IMR-90 (cell line): ENCODE measurements at regions not wholly inside any gene's neighbourhood (a gene's known extent, or its start where the extent isn't known, plus 50 kb on each side); places are given as distances from the start of the nearest gene placed in this dataset.

Experiments used
- ATAC-seq: fragments of 200-7000 bp; cut with Tn5 transposase; 2 replicates; pipeline ENCODE4 v1.9.1; 2020; ENCODE audit warnings: low read depth, mild to moderate bottlenecking, moderate library complexity
- BruUV-seq: library from RNA; stranded (reverse); fragments of 400-500 nt; replicated peaks from 2 replicates; lab custom pipeline; 2021; lab: Mats Ljungman, UMichigan
- CTCF ChIA-PET: fragments of 300-600 bp; formaldehyde crosslinking; extraction: SDS; loops from one replicate; lab custom pipeline; 2021; ENCODE audit warnings: antibody characterized with exemption; lab: Yijun Ruan, JAX
- POLR2A ChIA-PET: fragments of 300-600 bp; sonication (Branson Sonifier 250); formaldehyde crosslinking; loops from one replicate; lab custom pipeline; 2022; ENCODE audit warnings: antibody characterized with exemption; ENCODE audit not compliant: unreplicated experiment; lab: Charles Lee
- DNase-seq: peaks from one replicate; pipeline ENCODE4 v3.0.0; 2013
- H2AFZ ChIP-seq: replicated peaks from 2 replicates; pipeline ENCODE3; 2013; ENCODE audit warnings: low read length, mild to moderate bottlenecking; ENCODE audit not compliant: poor library complexity
- H2AK5ac ChIP-seq: 2 replicates; pipeline ENCODE4 v1.6.1; 2013; ENCODE audit warnings: low read depth, low read length, inconsistent platforms
- H2AK9ac ChIP-seq: replicated peaks from 2 replicates; pipeline ENCODE3; 2013; ENCODE audit warnings: mild to moderate bottlenecking, low read depth, low read length, moderate library complexity; ENCODE audit not compliant: poor library complexity
- H2BK120ac ChIP-seq: 2 replicates; pipeline ENCODE4 v1.6.1; 2013; ENCODE audit warnings: low read depth, low read length, inconsistent platforms
- H2BK15ac ChIP-seq: 3 replicates; pipeline ENCODE4 v1.6.1; 2013; ENCODE audit warnings: low read depth, low read length, inconsistent platforms
- H2BK20ac ChIP-seq: 2 replicates; pipeline ENCODE4 v1.6.1; 2013; ENCODE audit warnings: low read depth, mild to moderate bottlenecking, inconsistent platforms, low read length, moderate library complexity
- H2BK5ac ChIP-seq: 2 replicates; pipeline ENCODE4 v1.6.1; 2013; ENCODE audit warnings: mild to moderate bottlenecking, low read depth, low read length, inconsistent platforms; ENCODE audit not compliant: poor library complexity, severe bottlenecking
- H3K14ac ChIP-seq: replicated peaks from 2 replicates; pipeline ENCODE4 v1.6.1; 2013; ENCODE audit warnings: low read depth, low read length, inconsistent platforms
- H3K18ac ChIP-seq: 2 replicates; pipeline ENCODE4 v1.6.1; 2013; ENCODE audit warnings: low read depth, low read length, control low read depth
- H3K23ac ChIP-seq: 2 replicates; pipeline ENCODE4 v1.6.1; 2013; ENCODE audit warnings: low read depth, low read length, inconsistent platforms
- H3K27ac ChIP-seq: 2 replicates; pipeline ENCODE4 v1.5.1; 2013; ENCODE audit warnings: mild to moderate bottlenecking, control low read depth, low read length; ENCODE audit not compliant: insufficient read depth
- H3K27me3 ChIP-seq: 2 replicates; pipeline ENCODE4 v1.6.1; 2013; ENCODE audit warnings: low read length; ENCODE audit not compliant: control insufficient read depth, insufficient read depth
- H3K36me3 ChIP-seq: 2 replicates; pipeline ENCODE4 v1.6.1; 2013; ENCODE audit warnings: low read length, mixed read lengths; ENCODE audit not compliant: control insufficient read depth, insufficient read depth
- H3K4ac ChIP-seq: 2 replicates; pipeline ENCODE4 v1.6.1; 2013; ENCODE audit warnings: low read depth, low read length, inconsistent platforms
- H3K4me1 ChIP-seq: 2 replicates; pipeline ENCODE4 v1.6.1; 2013; ENCODE audit warnings: low read length, mixed read lengths; ENCODE audit not compliant: control insufficient read depth, insufficient read depth
- H3K4me2 ChIP-seq: 2 replicates; pipeline ENCODE4 v1.6.1; 2013; ENCODE audit warnings: low read depth, mild to moderate bottlenecking, control low read depth, low read length, moderate library complexity
- H3K4me3 ChIP-seq: 2 replicates; pipeline ENCODE4 v1.5.1; 2013; ENCODE audit warnings: low read depth, mild to moderate bottlenecking, control low read depth, low read length, moderate library complexity; ENCODE audit not compliant: insufficient read depth
- H3K56ac ChIP-seq: 2 replicates; pipeline ENCODE4 v1.6.1; 2013; ENCODE audit warnings: low read length, inconsistent platforms; ENCODE audit not compliant: insufficient read depth; ENCODE audit errors: extremely low read depth
- H3K79me1 ChIP-seq, 2 experiments: 2 replicates each; pipeline ENCODE4 v1.6.1; 2013; ENCODE audit warnings: low read length in 2 of 2, inconsistent platforms in 1 of 2, low read depth in 1 of 2
- H3K9ac ChIP-seq: 2 replicates; pipeline ENCODE4 v1.6.1; 2013; ENCODE audit warnings: low read depth, low read length, control low read depth
- H3K9me1 ChIP-seq: 2 replicates; pipeline ENCODE4 v1.6.1; 2013; ENCODE audit warnings: low read length, inconsistent platforms; ENCODE audit not compliant: insufficient read depth
- H3K9me3 ChIP-seq: 2 replicates; pipeline ENCODE4 v1.6.1; 2013; ENCODE audit warnings: low read length; ENCODE audit not compliant: control insufficient read depth, insufficient read depth
- H4K20me1 ChIP-seq: 2 replicates; pipeline ENCODE4 v1.6.1; 2013; ENCODE audit warnings: low read length, inconsistent platforms; ENCODE audit not compliant: insufficient read depth
- H4K5ac ChIP-seq: 2 replicates; pipeline ENCODE4 v1.6.1; 2013; ENCODE audit warnings: mild to moderate bottlenecking, low read depth, low read length, control low read depth
- H4K8ac ChIP-seq, 2 experiments: 2 replicates each; pipeline ENCODE4 v1.6.1; 2013; ENCODE audit warnings: low read depth in 2 of 2, low read length in 2 of 2, control low read depth in 1 of 2, inconsistent platforms in 1 of 2
- H4K91ac ChIP-seq: 2 replicates; pipeline ENCODE4 v1.6.1; 2013; ENCODE audit warnings: low read depth, low read length, inconsistent platforms; ENCODE audit not compliant: insufficient read depth
- ELK1 ChIP-seq: fragments of 150-350 bp; IDR thresholded peaks from 2 replicates; pipeline ENCODE4 v1.6.1; 2016; ENCODE audit warnings: low read depth, mild to moderate bottlenecking, low read length, moderate library complexity, borderline replicate concordance
- MAFK ChIP-seq: IDR thresholded peaks from 2 replicates; pipeline ENCODE4 v1.6.1; 2012; ENCODE audit warnings: low read depth, low read length, improper control_type of control experiment
- NFE2L2 ChIP-seq: fragments of 150-350 bp; IDR thresholded peaks from 2 replicates; pipeline ENCODE4 v1.6.1; 2016; ENCODE audit warnings: low read depth, mild to moderate bottlenecking, low read length
- RAD21 ChIP-seq: IDR thresholded peaks from 2 replicates; pipeline ENCODE4 v1.6.1; 2012; ENCODE audit warnings: low read length, improper control_type of control experiment
- RCOR1 ChIP-seq: IDR thresholded peaks from 2 replicates; pipeline ENCODE4 v1.6.1; 2012; ENCODE audit warnings: mild to moderate bottlenecking, low read length, improper control_type of control experiment; ENCODE audit not compliant: insufficient replicate concordance
- WGBS, 2 experiments: methylation state at CpG; one replicate each; pipeline versions ENCODE4 v1.1.5 to v1.1.7; 2013; ENCODE audit warnings: missing lambda C conversion rate in 2 of 2; ENCODE audit not compliant: insufficient read length in 1 of 2; ENCODE audit errors: extremely low coverage in 2 of 2; 5-methylcytosine and 5-hydroxymethylcytosine counted together
- dilution Hi-C: fragments of 300-500 bp; cut with HindIII; formaldehyde crosslinking; loops from one replicate; pipeline ENCODE4 v1.14.3; 2018; ENCODE audit warnings: low sequenced_read_pairs; ENCODE audit not compliant: unreplicated experiment
- in situ Hi-C: fragments of 300-500 bp; cut with MboI; formaldehyde crosslinking; loops from 3 replicates; pipeline ENCODE4 v1.14.3; 2019; ENCODE audit warnings: low sequenced_read_pairs, inconsistent platforms, mixed read lengths
- intact Hi-C: fragments of 100-400 bp; cut with micrococcal nuclease; formaldehyde crosslinking; loops from 2 replicates; pipeline ENCODE4 v1.10.0; 2022

DNA sequence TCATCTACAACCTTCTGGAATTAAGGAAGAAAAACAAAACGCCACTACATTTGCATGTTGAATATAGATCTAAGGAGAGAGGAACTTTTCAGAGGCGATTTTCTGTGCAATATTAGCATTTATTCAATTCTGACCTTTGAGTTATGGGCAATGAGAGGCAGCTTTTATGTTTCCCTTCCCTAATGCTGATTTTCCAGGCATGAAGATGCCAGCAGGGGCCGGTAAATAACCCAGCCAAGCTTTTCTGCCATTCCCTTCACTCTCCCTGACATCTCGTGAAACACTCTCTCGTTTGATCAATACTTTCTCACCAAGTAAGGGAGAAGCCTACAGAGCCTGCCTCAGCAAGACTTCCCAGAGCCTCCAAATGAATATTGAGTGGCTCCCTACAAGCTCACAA is 470.5 kb upstream of the GOT2 start:
- no peaks in the 10 kb centered on the region for H3K9me1 ChIP-seq
- no peak overlapping the region for H3K14ac ChIP-seq
- TF ChIP-seq RAD21 = no peak
- TF ChIP-seq RCOR1 = no peak
- TF ChIP-seq MAFK = no peak
- no peak for TF ChIP-seq NFE2L2
- no peak for TF ChIP-seq ELK1
- H3K79me1 ChIP-seq = no peaks in the 10 kb centered on the region
- H3K9ac ChIP-seq = no peak overlapping the region
- H4K8ac ChIP-seq = no peak overlapping the region
- no peak overlapping the region for H3K23ac ChIP-seq
- no peak overlapping the region for H2AK9ac ChIP-seq
- CTCF ChIA-PET = no interaction called here
- H2BK15ac ChIP-seq = no peak overlapping the region
- no peak for ATAC-seq
- BruUV-seq = no TSS peak
- no peak overlapping the region for H3K27ac ChIP-seq
- no peak for DNase-seq
- no peaks in the 10 kb centered on the region for H3K36me3 ChIP-seq
- H3K27me3 ChIP-seq = no peaks in the 10 kb centered on the region
- no peak overlapping the region for H3K4ac ChIP-seq
- H2AK5ac ChIP-seq = no peak overlapping the region
- 25% methylated on average over 1 of the region's 5 CpGs; no CpG with 5 or more reads in 1 of the 2 experiments for WGBS, 2 experiments
- dilution Hi-C loops = no loop called here
- no peak overlapping the region for H3K4me3 ChIP-seq
- no peak overlapping the region for H3K56ac ChIP-seq
- POLR2A ChIA-PET = no interaction called here
- H4K91ac ChIP-seq = no peak overlapping the region
- no peak overlapping the region for H2BK5ac ChIP-seq
- in situ Hi-C loops = no loop called here
- H2AFZ ChIP-seq = no peak overlapping the region
- no peaks in the 10 kb centered on the region for H4K20me1 ChIP-seq
- no peak overlapping the region for H4K5ac ChIP-seq
- no peak overlapping the region for H2BK120ac ChIP-seq
- H2BK20ac ChIP-seq = no peak overlapping the region
- H3K4me2 ChIP-seq = no peak overlapping the region
- H3K9me3 ChIP-seq = 0 out of 2 replicates have a peak, but pooled peaks cover 2% of the 10 kb centered on the region
- no peaks in the 10 kb centered on the region for H3K4me1 ChIP-seq
- intact Hi-C loops = no loop called here
- no peak overlapping the region for H3K18ac ChIP-seq
